GM18499 (cell line): ENCODE measurements at regions not wholly inside any gene's neighbourhood (a gene's known extent, or its start where the extent isn't known, plus 50 kb on each side); places are given as distances from the start of the nearest gene placed in this dataset.

Source experiments
- ATAC-seq: cut with Tn5 transposase; IDR thresholded peaks from one replicate; pipeline ENCODE4 v1.9.1; 2021; ENCODE audit warnings: moderate number of reproducible peaks; ENCODE audit not compliant: insufficient read depth, unreplicated experiment

DNA sequence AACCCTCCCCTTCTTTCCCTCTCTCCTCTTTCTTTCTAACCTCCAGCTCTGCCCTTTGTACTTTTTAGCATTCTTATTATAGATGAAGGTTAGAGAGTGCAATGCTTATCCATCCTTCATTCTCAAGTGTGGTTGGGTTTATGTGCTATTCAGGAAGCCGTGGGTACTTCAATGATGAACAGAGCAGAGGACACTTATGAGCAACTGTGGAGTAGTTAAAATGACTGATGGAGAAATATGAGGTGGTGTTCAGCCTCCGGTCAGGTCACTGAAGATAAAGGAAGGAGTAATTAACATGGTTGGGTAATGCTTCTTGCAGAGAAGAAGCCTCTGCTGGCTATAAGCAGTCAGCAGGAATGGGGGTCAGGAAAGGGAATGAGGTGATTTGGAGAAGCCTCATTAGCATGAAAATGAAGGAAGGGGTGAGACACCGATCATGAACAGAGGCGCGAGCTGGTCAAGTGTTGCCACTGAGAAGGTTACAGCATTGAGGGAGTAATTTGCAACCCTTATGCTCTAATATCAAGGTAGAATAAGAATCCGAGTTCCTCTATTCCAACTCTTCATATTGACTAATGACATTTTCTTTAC lies 174.7 kb downstream of the LPIN1 start:
- no peak for ATAC-seq

DNA sequence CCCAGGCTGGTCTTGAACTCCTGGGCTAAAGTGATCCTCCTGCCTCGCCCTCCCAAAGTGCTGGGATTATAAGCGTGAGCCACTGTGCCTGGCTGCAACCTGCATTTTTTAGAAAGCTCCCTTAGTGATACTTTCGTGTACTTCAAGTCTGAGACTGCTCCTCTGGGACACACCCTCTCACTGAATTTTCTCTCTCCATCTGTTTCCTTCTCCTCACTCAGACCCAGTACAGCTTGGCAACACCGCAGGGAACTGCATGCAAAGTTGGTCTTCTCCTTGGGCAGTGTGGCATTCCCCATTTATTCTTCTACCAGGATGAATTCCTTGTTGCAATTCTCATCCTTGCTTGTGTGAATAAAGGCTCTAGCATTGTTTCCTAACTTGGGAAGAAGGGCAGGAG lies 175.9 kb downstream of the LPIN1 start:
- no peak for ATAC-seq

DNA sequence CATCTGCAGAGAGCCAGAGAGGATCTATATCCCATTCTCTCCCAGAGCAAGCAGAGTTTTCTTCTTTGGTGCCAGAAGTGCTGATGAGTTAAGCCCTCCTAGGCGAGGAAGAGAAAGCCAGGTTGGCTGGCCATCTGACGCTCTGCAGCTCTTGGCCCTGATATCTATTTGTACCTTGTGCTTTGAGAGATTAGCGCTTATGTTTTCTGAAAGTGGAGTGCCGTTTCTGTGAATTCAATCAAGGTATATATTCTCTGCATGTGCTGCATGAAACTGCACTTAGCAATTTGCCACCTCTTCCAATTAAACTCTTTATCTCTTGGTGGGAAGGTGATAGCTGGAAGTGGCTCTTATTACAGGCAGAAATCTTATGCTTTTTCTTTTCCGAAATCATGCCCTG lies 177.5 kb downstream of the LPIN1 start:
- ATAC-seq, result no peak

DNA sequence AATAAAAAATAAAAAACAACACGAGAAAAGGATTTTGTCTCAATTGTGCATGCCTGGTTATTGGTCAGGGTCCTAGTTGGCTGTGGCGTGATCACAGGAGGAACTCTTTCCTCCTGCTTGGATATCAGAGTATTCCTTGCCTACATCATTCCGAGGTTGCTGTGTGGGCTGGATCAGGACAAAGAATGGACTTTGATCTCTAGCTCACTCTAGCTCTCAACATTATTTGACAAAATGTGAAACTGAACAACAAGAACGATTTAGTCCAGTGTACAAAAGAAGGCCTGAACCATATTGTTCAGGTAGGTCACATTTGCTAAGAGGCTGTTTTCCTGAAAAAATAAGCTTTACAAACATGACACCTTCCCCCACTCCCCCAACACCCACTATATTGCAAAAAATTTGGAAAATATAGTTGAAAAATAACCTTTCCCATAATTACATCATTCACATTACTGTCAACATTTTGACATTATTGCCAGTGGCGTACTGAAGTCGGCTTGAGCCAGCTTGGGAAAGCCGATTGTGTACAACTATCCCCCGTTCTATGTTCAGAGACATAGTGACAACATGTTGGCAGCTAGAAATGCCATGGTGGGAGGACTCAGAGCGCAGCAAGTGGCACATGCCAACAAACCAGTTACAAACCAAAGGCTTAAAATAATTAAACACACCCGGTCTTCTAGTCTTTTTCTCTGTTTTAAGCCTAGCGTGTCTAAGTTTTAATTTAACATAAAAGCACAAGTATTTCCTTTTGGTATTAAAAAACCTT lies 179.0 kb downstream of the LPIN1 start:
- no peak for ATAC-seq

DNA sequence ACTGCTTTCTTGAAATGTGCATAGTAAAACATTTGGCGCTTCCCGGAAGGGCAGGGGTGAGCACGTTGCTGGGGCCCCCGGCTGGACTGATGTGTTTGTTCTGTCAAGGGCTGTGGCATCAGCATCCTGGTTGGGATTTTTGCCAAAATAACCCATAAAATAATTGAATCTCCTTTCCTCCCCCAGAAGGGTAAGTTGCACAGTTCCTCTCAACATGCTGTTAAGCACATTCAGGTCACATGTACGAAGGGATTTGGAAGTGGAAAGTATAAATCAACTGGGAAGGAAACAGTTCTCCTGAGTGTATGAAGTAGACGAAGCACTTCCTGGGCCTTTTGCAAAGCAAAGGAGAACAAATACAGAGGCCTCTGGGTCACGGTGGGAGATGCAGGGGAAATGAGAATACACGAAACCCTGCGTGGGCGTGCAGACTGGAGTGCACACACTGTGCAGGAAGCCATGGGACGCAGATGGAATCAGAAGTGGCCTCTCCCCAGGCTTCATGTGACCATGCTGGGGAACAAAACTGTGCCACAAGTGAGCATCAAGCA lies 183.9 kb downstream of the LPIN1 start:
- no peak for ATAC-seq

DNA sequence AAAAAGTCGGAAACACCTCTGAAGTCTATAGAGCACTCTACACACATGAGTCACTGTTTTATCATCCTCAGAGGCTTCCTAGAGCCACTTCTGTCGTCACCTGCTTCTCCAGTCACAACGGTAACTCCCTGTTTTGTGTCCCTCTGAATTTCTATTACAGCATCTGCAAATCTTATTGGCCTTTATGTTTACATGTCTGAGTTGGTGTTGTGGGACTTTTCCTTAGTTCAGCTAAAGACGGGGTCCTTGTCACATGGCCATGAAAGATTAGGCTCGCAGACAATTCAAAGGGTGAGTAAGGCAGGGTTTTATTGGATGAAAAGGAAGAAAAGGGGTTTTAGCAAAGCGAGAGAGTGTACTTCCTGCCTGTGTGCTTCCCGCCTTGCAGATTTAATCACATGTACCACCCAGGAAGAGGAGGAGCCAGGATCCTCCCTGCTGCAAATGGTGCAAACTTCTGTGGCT lies 185.6 kb downstream of the LPIN1 start:
- no peak for ATAC-seq

DNA sequence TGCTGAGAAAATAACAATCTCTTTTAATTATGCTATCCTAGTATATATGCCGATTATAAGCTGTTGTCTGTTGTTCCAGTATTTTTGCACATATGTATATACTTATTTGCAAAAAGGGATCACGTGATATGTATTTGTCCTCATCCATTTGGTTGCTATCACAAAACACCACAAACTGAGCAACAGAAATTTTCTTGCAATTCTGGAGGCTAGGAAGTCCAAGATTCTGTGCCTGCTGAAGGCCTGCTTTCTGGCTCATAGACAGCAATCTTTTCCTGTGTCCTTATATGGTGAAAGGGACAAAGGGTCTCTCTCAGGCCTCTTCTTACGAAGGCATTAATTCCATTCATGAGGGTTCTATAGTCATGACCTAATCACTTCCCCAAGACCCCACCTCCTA lies 186.5 kb downstream of the LPIN1 start:
- ATAC-seq, result no peak

DNA sequence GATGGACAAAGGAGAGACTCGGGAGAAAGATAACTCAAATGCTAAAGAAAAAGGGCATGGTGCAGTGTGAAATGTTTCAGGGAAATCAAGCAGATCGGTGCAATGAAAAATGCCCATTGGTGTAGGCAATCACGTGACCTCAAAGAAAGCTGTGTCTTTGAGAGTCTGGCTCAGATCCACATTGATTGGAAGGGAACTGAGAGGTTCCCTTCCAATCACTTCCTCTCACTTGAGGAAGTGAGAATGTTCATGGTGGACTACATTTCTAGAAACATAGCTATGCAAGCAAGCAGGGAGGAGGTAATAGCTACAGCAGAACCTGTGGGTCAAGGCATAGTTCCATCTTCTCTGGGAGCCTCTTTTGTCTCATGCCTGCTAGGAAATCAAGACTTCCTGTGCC lies 187.4 kb downstream of the LPIN1 start:
- ATAC-seq, result peak; percentile 84

DNA sequence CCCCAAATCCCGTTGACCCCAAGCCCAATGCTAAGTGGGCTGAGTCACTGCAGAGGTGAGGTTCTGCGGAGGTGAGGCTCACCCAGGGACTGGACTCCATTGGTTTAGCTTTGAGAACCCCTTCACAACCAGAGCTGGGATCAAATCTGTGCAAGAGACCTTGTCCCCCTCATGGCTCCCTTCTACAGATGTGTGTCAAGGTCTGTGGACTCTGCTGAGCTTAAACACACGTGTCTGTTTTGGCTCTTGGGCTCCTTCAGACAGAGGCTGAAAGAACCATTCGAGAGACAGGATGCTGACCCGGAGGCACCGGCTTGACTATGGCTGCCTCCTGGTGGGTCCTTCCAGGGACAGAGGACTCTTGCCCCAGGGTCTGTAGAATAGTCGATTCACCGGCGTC lies 190.3 kb downstream of the LPIN1 start:
- no peak for ATAC-seq

DNA sequence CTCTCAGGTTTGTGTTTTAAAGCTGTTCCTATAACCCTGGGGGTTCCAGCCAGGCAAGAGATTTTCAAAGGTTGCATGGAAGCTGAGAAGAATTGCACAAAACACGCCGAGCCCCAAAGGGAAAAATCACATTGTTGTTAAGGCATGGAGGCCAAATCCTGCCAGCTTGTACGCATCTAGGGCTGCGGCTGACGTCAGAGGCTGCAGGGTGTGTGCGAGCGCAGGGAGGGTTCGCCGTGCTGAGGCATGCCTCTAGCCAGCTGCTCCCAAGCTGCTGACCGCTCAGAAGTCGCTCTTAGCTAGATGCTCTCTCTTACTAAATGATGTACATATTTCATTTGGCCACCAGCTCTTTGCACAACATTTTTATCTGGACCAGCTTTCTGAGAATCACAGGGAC lies 191.8 kb downstream of the LPIN1 start:
- ATAC-seq, result no peak

DNA sequence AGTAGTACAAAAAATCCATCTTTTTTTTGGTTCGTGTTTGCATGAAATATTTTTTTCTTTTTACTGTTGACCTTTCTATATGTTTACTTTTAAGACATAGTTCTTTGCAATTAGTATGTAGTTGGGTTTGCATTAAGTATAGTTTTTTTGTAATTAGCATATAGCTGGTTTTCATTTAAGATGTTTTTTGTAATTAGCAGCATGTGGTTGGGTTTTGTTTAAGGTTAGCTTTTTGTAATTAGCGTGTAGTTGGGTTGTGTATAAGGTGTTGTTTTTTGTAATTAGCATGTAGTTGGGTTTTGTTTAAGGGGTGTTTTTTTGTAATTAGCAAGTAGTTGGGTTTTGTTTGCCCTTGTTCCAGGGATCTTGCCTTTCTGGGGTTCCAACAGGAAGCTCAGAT lies 193.1 kb downstream of the LPIN1 start:
- no peak for ATAC-seq

DNA sequence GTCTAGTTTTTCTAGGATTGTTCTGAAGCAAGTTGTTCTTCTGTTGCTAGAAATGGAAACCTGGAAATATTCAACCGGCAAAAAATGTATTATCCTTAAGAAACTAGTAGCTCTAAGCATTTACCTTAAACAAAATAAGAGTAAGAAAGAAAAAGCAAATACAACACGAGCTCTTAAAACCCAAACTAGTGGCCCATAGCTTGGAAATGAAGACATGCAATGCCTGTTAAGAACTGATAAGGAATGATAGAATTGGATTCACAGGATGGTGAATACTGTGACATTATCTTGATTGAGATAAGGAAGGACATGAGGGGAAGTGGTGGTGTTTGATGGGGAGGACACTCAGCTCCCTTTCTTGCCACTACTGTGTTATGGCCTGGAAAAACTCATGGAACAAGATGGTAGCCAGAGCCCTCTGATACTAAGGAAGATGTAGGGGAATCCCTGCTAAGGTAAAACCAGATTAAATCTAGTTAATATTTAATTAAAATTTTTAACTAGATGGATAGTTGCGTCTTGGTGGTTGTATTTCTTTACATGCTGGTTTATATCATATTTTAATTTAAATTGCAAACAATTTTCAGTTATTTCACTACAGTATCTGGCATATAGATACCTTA lies 193.8 kb downstream of the LPIN1 start:
- no peak for ATAC-seq

DNA sequence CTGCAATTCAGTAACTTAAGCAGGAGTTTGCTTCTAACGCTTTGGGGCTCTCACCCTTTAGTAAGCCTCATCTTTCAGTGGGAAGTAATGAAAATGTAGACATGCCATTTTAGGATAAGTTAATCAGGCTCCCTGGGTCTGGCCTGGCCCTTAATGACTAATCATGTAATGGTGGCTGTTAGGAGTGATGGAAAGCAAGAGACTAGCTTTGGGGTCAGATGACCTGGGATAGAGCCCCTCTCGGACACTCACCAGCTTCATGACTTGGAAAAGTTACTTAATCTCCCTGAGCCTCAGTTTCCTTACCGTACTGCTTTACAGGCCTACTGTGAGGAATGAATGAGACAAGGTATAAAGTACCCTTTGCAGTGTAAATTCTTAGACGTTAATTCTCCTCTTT lies 194.4 kb downstream of the LPIN1 start:
- ATAC-seq, result no peak

DNA sequence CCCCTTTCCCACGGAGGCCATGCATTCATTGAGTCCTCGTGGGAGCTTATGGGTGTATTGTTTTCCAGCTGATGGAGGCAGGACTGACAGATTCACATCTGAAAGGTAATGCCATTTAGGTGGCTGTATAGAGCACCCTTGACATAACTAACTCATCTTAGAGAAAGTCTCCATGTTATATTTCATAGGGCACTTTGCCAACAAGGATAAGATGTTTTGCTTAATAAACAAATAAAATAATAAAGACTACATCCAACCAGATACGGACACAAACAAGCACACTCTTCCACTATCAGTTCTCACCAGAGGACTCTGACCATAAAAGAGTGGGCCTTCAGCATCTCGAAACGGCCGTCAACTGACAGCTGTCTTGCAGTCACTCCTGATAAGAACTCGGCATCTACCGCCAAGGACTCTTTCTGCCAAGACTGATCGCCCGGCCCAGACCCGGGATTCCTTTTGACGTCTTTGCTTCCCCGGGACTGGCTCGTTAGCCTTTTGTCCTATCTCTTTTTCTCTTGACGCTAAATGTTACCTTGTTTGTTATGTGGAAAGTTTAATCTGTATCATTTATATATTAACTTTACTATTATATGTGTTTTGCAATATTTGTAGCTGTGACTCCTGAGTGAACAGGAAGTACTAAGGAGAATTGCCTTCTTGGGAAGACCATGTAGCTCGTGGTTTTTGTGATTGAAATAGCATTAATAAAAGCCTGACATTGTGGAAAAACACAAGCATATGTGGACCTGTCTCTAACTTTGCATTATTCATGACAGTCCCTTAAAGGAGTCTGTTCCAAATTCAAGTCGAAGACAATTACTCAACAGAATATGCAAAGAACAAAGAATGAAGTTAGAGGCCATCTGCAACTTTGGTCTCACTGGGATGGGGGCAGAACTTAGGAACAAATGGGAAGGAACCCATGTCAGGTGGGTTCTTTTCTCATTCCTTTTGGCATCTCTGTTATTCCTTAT lies 195.1 kb downstream of the LPIN1 start:
- no peak for ATAC-seq

DNA sequence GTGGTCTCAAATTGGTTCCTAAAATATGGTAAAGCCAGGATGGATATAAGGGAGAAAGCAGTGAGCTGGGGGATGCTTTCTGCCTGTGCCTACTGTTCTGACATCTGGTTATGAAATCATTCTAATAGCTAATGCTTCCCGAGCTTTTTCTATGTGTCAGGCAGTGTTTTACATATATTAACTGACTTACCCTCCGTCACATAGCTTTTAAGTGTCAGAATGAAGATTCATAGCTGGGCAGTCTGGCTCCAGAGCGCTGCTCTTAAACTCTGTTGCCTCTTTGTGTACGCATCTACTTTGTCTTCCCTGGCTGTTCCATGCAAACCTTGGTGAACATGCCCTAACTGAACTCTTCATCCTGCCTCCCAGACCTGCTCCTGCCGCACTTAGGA lies 195.7 kb downstream of the LPIN1 start:
- no peak for ATAC-seq

DNA sequence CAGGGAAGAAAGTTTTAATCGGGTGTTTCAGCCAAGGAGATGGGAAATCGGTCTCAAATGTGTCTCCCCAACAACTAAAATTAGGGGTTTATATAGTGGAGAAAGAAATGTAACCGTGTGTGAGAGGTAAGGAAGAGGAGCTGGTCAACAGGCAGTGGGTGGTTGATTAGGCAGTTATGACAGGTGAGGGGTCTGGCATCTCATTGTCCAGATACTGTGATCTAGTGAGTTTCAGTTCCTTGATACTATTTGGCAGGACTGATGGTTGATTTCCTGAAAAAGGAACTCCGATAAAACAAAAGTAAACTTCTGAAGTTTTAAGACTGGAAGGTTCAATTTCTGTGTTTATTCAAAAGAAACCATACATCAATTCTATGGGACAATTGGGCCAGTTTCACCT lies 197.9 kb downstream of the LPIN1 start:
- ATAC-seq, result no peak

DNA sequence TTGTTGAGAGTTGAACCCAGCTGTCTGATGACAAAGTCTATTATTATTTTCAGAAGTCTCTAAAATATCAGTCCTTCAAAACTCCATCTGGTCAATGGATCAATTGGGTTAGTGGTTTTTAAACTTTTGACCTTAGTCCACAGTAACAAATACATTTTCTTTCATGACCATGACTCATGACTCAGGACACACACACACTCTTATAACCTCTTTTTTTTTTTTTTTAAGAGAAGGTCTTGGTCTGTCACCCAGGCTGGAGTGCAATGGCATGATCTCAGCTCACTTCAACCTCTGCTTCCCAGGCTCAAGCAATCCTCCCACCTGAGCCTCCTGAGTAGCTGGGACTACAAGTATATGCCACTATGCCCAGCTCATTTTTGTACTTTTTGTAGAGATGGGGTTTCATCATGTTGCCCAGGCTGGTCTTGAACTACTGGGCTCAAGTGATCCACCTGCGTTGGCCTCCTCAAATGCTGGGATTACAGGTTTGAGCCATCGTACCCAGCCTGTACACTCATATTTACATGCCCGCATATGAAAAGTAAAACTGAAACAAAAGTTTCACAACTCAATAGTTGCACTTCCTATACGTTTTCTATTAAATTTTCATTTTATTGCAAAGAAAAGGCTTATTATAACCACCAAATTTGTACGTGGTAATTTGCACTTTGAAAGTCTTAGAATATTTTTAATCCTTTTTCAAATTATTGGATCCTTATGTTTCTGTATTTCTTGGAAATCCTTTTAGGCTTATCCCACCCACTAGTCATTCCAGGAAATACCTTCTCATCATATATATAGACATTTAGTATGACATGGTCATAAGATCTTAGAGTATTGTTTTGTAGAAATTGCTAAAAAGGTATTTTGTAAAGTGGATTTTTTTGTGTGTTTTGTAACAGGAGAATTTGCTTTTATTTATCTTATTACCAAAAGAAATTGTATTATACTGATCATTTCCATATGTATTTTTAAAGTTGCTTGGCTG lies 199.0 kb downstream of the LPIN1 start:
- ATAC-seq, result peak; percentile 96

DNA sequence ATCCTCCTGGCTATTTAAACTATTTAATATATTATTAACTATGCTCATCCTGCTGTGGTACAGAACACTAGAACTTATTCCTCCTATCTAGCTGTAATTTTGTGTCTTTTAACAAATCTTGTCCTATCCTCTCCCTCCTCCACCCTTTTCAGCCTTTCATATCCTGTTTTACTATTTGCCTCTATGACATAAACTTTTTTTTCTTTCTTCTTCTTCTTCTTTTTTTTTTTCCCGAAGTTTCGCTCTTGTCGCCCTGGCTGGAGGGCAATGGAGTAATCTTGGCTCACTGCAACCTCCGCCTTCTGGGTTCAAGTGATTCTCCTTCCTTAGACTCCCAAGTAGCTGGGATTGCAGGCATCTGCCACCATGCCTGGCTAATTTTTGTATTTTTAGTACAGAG lies 201.5 kb downstream of the LPIN1 start:
- ATAC-seq, result no peak
